ENCODE measurements at regions not wholly inside any gene's neighbourhood (a gene's known extent, or its start where the extent isn't known, plus 50 kb on each side); places are given as distances from the start of the nearest gene placed in this dataset.

DNA sequence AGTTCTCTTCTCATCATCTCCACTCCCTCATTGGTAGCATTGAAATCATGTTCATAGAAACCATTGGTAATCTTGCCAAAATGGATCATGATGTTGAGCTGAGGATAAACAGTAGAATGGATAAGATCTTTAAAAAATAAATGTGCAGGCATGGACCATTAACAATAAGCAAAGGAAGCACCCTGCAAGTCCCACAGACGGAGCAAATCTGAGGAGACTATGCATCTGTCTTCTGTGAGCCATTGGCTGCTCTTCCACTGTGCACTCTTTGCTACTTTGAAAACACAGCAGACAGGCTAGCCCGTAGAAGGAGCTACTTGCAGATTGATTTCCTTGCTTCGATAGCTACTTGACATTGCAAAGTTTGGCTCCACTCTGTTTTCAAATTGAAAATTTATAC, 535.0 kb downstream of the PKHD1 start:
- TF ChIP-seq, protein P1, sequence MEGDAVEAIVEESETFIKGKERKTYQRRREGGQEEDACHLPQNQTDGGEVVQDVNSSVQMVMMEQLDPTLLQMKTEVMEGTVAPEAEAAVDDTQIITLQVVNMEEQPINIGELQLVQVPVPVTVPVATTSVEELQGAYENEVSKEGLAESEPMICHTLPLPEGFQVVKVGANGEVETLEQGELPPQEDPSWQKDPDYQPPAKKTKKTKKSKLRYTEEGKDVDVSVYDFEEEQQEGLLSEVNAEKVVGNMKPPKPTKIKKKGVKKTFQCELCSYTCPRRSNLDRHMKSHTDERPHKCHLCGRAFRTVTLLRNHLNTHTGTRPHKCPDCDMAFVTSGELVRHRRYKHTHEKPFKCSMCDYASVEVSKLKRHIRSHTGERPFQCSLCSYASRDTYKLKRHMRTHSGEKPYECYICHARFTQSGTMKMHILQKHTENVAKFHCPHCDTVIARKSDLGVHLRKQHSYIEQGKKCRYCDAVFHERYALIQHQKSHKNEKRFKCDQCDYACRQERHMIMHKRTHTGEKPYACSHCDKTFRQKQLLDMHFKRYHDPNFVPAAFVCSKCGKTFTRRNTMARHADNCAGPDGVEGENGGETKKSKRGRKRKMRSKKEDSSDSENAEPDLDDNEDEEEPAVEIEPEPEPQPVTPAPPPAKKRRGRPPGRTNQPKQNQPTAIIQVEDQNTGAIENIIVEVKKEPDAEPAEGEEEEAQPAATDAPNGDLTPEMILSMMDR (conservative IDR thresholded peaks at IDR 0.05 in 1 of 2, IDR thresholded peaks at IDR 0.05 in 1 of 2; ENCODE audit: low read depth in 1 of 2, low read length in 2 of 2) = no peak
- no peak for TF ChIP-seq EZH2 (IDR thresholded peaks at IDR 0.05; ENCODE audit: low read length, missing control alignments)
